OCI-LY1 (cell line): ENCODE measurements at regions not wholly inside any gene's neighbourhood (a gene's known extent, or its start where the extent isn't known, plus 50 kb on each side); places are given as distances from the start of the nearest gene placed in this dataset.

Experiments
- H2AFZ ChIP-seq: fragments of 200-600 bp; sonication (generic), shearing (Covaris generic); 2 replicates; pipeline ENCODE4 v1.6.0; 2014; ENCODE audit warnings: antibody characterized with exemption, mild to moderate bottlenecking, low read length
- H3F3A ChIP-seq: fragments of 200-600 bp; sonication (generic), shearing (Covaris generic); 2 replicates; pipeline ENCODE4 v1.6.0; 2014; ENCODE audit warnings: mild to moderate bottlenecking, antibody characterized with exemption, low read length, moderate library complexity; ENCODE audit not compliant: insufficient read depth
- H3K27ac ChIP-seq: fragments of 200-600 bp; sonication (generic); 2 replicates; pipeline ENCODE4 v1.5.1; 2014; ENCODE audit warnings: low read length, mixed run types, mild to moderate bottlenecking, low read depth; ENCODE audit not compliant: poor library complexity, severe bottlenecking
- H3K27me3 ChIP-seq: fragments of 200-600 bp; sonication (generic); 2 replicates; pipeline ENCODE4 v1.6.0; 2014; ENCODE audit warnings: antibody characterized with exemption, mild to moderate bottlenecking, low read length, moderate library complexity; ENCODE audit not compliant: insufficient read depth
- H3K36me3 ChIP-seq: fragments of 200-600 bp; sonication (generic); 2 replicates; pipeline ENCODE4 v1.6.1; 2014; ENCODE audit warnings: mild to moderate bottlenecking, antibody characterized with exemption, low read length, moderate library complexity, mixed read lengths; ENCODE audit not compliant: insufficient read depth
- H3K4me1 ChIP-seq: fragments of 200-600 bp; sonication (generic); 2 replicates; pipeline ENCODE4 v1.5.1; 2014; ENCODE audit warnings: mild to moderate bottlenecking, low read length, moderate library complexity; ENCODE audit not compliant: insufficient read depth, severe bottlenecking
- H3K4me2 ChIP-seq: fragments of 200-600 bp; sonication (generic), shearing (Covaris generic); 2 replicates; pipeline ENCODE4 v1.6.1; 2014; ENCODE audit warnings: low read length
- H3K4me3 ChIP-seq: fragments of 200-600 bp; sonication (generic); 2 replicates; pipeline ENCODE4 v1.5.1; 2014; ENCODE audit warnings: low read length, low read depth, mild to moderate bottlenecking, mixed read lengths; ENCODE audit not compliant: poor library complexity, severe bottlenecking
- H3K79me2 ChIP-seq: fragments of 200-600 bp; shearing (Covaris generic); 2 replicates; pipeline ENCODE4 v1.6.1; 2016; ENCODE audit warnings: mixed run types, low read length, mixed read lengths; ENCODE audit not compliant: insufficient read depth
- H3K9ac ChIP-seq: fragments of 200-600 bp; sonication (generic), shearing (Covaris generic); 2 replicates; pipeline ENCODE4 v1.6.1; 2014; ENCODE audit warnings: mild to moderate bottlenecking, low read length, mixed read lengths
- H3K9me2 ChIP-seq: fragments of 200-600 bp; sonication (generic), shearing (Covaris generic); 2 replicates; pipeline ENCODE4 v1.6.1; 2014; ENCODE audit warnings: low read depth, mild to moderate bottlenecking, low read length, mixed read lengths
- H3K9me3 ChIP-seq: fragments of 200-600 bp; shearing (Covaris generic); 2 replicates; pipeline ENCODE4 v1.6.1; 2014; ENCODE audit warnings: low read length, mixed read lengths
- H4K20me1 ChIP-seq: fragments of 200-600 bp; sonication (generic), shearing (Covaris generic); 2 replicates; pipeline ENCODE4 v1.6.0; 2016; ENCODE audit warnings: mild to moderate bottlenecking, low read length; ENCODE audit not compliant: insufficient read depth
- CTCF ChIP-seq: fragments of 200-600 bp; sonication (generic), shearing (Covaris generic); IDR thresholded peaks from 2 replicates; pipeline ENCODE4 v1.5.1; 2017; ENCODE audit warnings: mild to moderate bottlenecking, antibody characterized with exemption, low read length, moderate library complexity, mixed read lengths
- EZH2 ChIP-seq: fragments of 200-600 bp; sonication (generic), shearing (Covaris generic); IDR thresholded peaks from 2 replicates; pipeline ENCODE4 v1.8.0; 2017; ENCODE audit warnings: borderline replicate concordance, mixed run types, mild to moderate bottlenecking, antibody characterized with exemption, low read length, moderate library complexity, mixed read lengths

- Histone ChIP-seq H3K4me2 (no peak overlapping the region), H3K9me3 (no peaks in the 10 kb centered on the region), H2AFZ (no peak overlapping the region), H3K9me2 (no peaks in the 10 kb centered on the region), H3K79me2 (no peaks in the 10 kb centered on the region), H3K27ac (no peak overlapping the region), H3K27me3 (no peaks in the 10 kb centered on the region), H3K4me3 (no peak overlapping the region), H4K20me1 (no peaks in the 10 kb centered on the region), H3F3A (no peaks in the 10 kb centered on the region), H3K36me3 (no peaks in the 10 kb centered on the region), H3K9ac (no peak overlapping the region), H3K4me1 (no peaks in the 10 kb centered on the region)
- no peak for TF ChIP-seq CTCF
- no peak for TF ChIP-seq EZH2
Observed at GRCh38 chr12:25842254-25842653, 116.2 kb upstream of the RASSF8 start.

GRCh38 chr12:25843976-25844375 is 114.5 kb upstream of the RASSF8 start:
- H3K79me2 ChIP-seq, result no peaks in the 10 kb centered on the region
- no peak overlapping the region for H3K9ac ChIP-seq
- H3K9me2 ChIP-seq, result no peaks in the 10 kb centered on the region
- H3K36me3 ChIP-seq, result no peaks in the 10 kb centered on the region
- no peaks in the 10 kb centered on the region for H3K27me3 ChIP-seq
- no peaks in the 10 kb centered on the region for H3F3A ChIP-seq
- no peak overlapping the region for H3K4me3 ChIP-seq
- TF ChIP-seq EZH2 (no peak), CTCF (no peak)
- H3K4me2 ChIP-seq, result no peak overlapping the region
- H2AFZ ChIP-seq, result no peak overlapping the region
- H4K20me1 ChIP-seq, result no peaks in the 10 kb centered on the region
- H3K9me3 ChIP-seq, result no peaks in the 10 kb centered on the region
- H3K27ac ChIP-seq, result no peak overlapping the region
- no peaks in the 10 kb centered on the region for H3K4me1 ChIP-seq

GRCh38 chr12:25845415-25845814 is 113.1 kb upstream of the RASSF8 start:
- Histone ChIP-seq H3K9ac (no peak overlapping the region), H3K27me3 (no peaks in the 10 kb centered on the region), H3F3A (no peaks in the 10 kb centered on the region), H3K4me1 (no peaks in the 10 kb centered on the region), H3K36me3 (no peaks in the 10 kb centered on the region), H3K9me3 (no peaks in the 10 kb centered on the region), H3K4me3 (no peak overlapping the region), H3K4me2 (no peak overlapping the region), H4K20me1 (no peaks in the 10 kb centered on the region), H3K79me2 (no peaks in the 10 kb centered on the region), H3K9me2 (no peaks in the 10 kb centered on the region), H3K27ac (no peak overlapping the region), H2AFZ (no peak overlapping the region)
- TF ChIP-seq EZH2 (no peak), CTCF (no peak)
